Adipocyte (in vitro differentiated cells): ENCODE measurements at regions not wholly inside any gene's neighbourhood (a gene's known extent, or its start where the extent isn't known, plus 50 kb on each side); places are given as distances from the start of the nearest gene placed in this dataset.

Experiments
- DNase-seq: peaks from one replicate; pipeline ENCODE4 v3.0.0-alpha.2; 2015; ENCODE audit warnings: low read depth
- H3K27me3 ChIP-seq: replicated peaks from 2 replicates; pipeline ENCODE4 v1.7.0; 2013; ENCODE audit warnings: mild to moderate bottlenecking, low read length, moderate library complexity; ENCODE audit not compliant: control insufficient read depth, insufficient read depth
- H3K36me3 ChIP-seq: 2 replicates; pipeline ENCODE4 v1.7.0; 2013; ENCODE audit warnings: low read length, mild to moderate bottlenecking, moderate library complexity; ENCODE audit not compliant: control insufficient read depth, insufficient read depth, severe bottlenecking
- H3K4me1 ChIP-seq: 2 replicates; pipeline ENCODE4 v1.7.0; 2013; ENCODE audit warnings: mild to moderate bottlenecking, low read length, moderate library complexity; ENCODE audit not compliant: control insufficient read depth, insufficient read depth
- H3K4me3 ChIP-seq: 2 replicates; pipeline ENCODE4 v1.7.0; 2013; ENCODE audit warnings: mild to moderate bottlenecking, low read length, moderate library complexity
- H3K9ac ChIP-seq: 2 replicates; pipeline ENCODE4 v1.7.0; 2013; ENCODE audit warnings: mild to moderate bottlenecking, low read length, moderate library complexity
- H3K9me3 ChIP-seq: 2 replicates; pipeline ENCODE4 v1.7.0; 2013; ENCODE audit warnings: mild to moderate bottlenecking, low read length, moderate library complexity; ENCODE audit not compliant: control insufficient read depth

GRCh38 chr1:29651684-29652665 is 415.7 kb downstream of the PTPRU start:
- no peaks in the 10 kb centered on the region for H3K9me3 ChIP-seq
- no peak for DNase-seq
- peaks cover 8% of the 10 kb centered on the region for H3K27me3 ChIP-seq
- H3K9ac ChIP-seq = no peak overlapping the region
- no peak overlapping the region for H3K4me3 ChIP-seq
- peaks cover 13% of the 10 kb centered on the region for H3K4me1 ChIP-seq
- no peaks in the 10 kb centered on the region for H3K36me3 ChIP-seq

GRCh38 chr1:29651246-29651645 is 414.9 kb downstream of the PTPRU start:
- no peak for DNase-seq

GRCh38 chr1:29650476-29650875 is 414.2 kb downstream of the PTPRU start:
- Histone ChIP-seq H3K27me3 (peaks cover 3% of the 10 kb centered on the region), H3K36me3 (no peaks in the 10 kb centered on the region), H3K9ac (no peak overlapping the region), H3K4me3 (no peak overlapping the region), H3K9me3 (no peaks in the 10 kb centered on the region), H3K4me1 (peaks cover 13% of the 10 kb centered on the region)
- DNase-seq = no peak

More at GRCh38 chr1:29651246-29651645, 414.9 kb downstream of the PTPRU start:
- Histone ChIP-seq H3K4me3 (no peak overlapping the region), H3K4me1 (peaks cover 13% of the 10 kb centered on the region), H3K36me3 (no peaks in the 10 kb centered on the region), H3K9ac (no peak overlapping the region), H3K9me3 (no peaks in the 10 kb centered on the region), H3K27me3 (peaks cover 8% of the 10 kb centered on the region)

GRCh38 chr1:29650041-29650400 is 413.7 kb downstream of the PTPRU start:
- Histone ChIP-seq H3K4me1 (peaks cover 13% of the 10 kb centered on the region), H3K4me3 (no peak overlapping the region), H3K27me3 (peaks cover 3% of the 10 kb centered on the region), H3K36me3 (no peaks in the 10 kb centered on the region), H3K9ac (no peak overlapping the region), H3K9me3 (no peaks in the 10 kb centered on the region)
- DNase-seq = peak; percentile 7

- Histone ChIP-seq H3K9me3 (no peaks in the 10 kb centered on the region), H3K4me1 (peaks cover 13% of the 10 kb centered on the region), H3K4me3 (no peak overlapping the region), H3K36me3 (no peaks in the 10 kb centered on the region), H3K9ac (no peak overlapping the region), H3K27me3 (peaks cover 3% of the 10 kb centered on the region)
- DNase-seq = no peak
Observed at GRCh38 chr1:29649189-29650040, 413.1 kb downstream of the PTPRU start.

GRCh38 chr1:29648798-29649188 is 412.5 kb downstream of the PTPRU start:
- Histone ChIP-seq H3K27me3 (peaks cover 3% of the 10 kb centered on the region), H3K36me3 (no peaks in the 10 kb centered on the region), H3K4me3 (no peak overlapping the region), H3K9me3 (no peaks in the 10 kb centered on the region), H3K9ac (no peak overlapping the region), H3K4me1 (peaks cover 13% of the 10 kb centered on the region)
- DNase-seq = no peak

GRCh38 chr1:29648026-29648425 is 411.7 kb downstream of the PTPRU start:
- no peak for DNase-seq
- Histone ChIP-seq H3K27me3 (no peaks in the 10 kb centered on the region), H3K36me3 (no peaks in the 10 kb centered on the region), H3K9ac (no peak overlapping the region), H3K9me3 (no peaks in the 10 kb centered on the region), H3K4me3 (no peak overlapping the region), H3K4me1 (peaks cover 13% of the 10 kb centered on the region)

- H3K27me3 ChIP-seq = no peaks in the 10 kb centered on the region
- no peaks in the 10 kb centered on the region for H3K36me3 ChIP-seq
- H3K4me1 ChIP-seq = peaks cover 13% of the 10 kb centered on the region
- H3K4me3 ChIP-seq = no peak overlapping the region
- no peak overlapping the region for H3K9ac ChIP-seq
- peak; percentile 31 for DNase-seq
- H3K9me3 ChIP-seq = no peaks in the 10 kb centered on the region
Observed at GRCh38 chr1:29647581-29647980, 411.3 kb downstream of the PTPRU start.

- Histone ChIP-seq H3K9ac (no peak overlapping the region), H3K27me3 (no peaks in the 10 kb centered on the region), H3K36me3 (no peaks in the 10 kb centered on the region), H3K4me3 (no peak overlapping the region), H3K4me1 (peaks cover 6% of the 10 kb centered on the region), H3K9me3 (no peaks in the 10 kb centered on the region)
- no peak for DNase-seq
Observed at GRCh38 chr1:29646161-29646775, 409.9 kb downstream of the PTPRU start.

- Histone ChIP-seq H3K4me3 (no peak overlapping the region), H3K4me1 (peaks cover 6% of the 10 kb centered on the region), H3K9ac (no peak overlapping the region), H3K9me3 (no peaks in the 10 kb centered on the region), H3K27me3 (no peaks in the 10 kb centered on the region), H3K36me3 (no peaks in the 10 kb centered on the region)
- DNase-seq = no peak
Observed at GRCh38 chr1:29645586-29645985, 409.3 kb downstream of the PTPRU start.

- H3K9me3 ChIP-seq = no peaks in the 10 kb centered on the region
- H3K36me3 ChIP-seq = no peaks in the 10 kb centered on the region
- no peak overlapping the region for H3K4me3 ChIP-seq
- H3K27me3 ChIP-seq = no peaks in the 10 kb centered on the region
- H3K4me1 ChIP-seq = peaks cover 6% of the 10 kb centered on the region
- DNase-seq = no peak
- H3K9ac ChIP-seq = no peak overlapping the region
Observed at GRCh38 chr1:29644812-29645211, 408.5 kb downstream of the PTPRU start.
